Astrocyte of the hippocampus (primary cell): ENCODE measurements at regions not wholly inside any gene's neighbourhood (a gene's known extent, or its start where the extent isn't known, plus 50 kb on each side); places are given as distances from the start of the nearest gene placed in this dataset.

ENCODE experiments used
- DNase-seq: peaks from one replicate; pipeline ENCODE4 v3.0.0; 2011; ENCODE audit warnings: low read depth, low spot score

DNA sequence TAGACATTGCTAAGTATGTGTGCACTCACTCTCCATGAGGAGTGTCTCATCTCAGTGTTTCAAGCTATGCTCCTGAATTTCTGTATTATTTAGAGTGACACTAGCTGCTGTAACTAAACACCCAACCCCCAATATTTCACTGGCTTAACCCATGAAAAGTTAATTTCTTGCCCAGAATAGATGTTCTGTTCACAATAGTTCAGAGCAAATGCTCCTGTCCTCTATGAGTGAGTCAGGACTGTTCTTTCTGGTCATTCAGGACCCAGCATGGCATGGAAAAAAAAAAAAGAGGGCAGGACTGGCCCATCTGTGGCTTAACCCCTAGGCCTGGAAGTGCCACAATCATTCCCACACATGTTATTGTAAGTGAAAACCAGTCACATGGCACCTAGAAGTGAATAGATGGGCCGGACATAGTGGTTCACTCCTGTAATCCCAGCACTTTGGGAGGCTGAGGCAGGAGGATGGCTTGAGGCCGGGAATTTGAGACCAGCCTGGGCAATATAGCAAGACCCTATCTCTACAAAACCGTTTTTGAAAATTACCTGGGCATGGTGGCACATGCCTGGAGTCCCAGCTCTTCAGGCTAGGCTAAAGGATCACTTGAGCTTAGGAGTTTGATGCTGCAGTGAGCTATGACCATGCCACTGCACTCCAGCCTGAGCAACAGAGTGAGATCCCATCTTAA is 663.6 kb downstream of the IRS1 start:
- DNase-seq = no peak

DNA sequence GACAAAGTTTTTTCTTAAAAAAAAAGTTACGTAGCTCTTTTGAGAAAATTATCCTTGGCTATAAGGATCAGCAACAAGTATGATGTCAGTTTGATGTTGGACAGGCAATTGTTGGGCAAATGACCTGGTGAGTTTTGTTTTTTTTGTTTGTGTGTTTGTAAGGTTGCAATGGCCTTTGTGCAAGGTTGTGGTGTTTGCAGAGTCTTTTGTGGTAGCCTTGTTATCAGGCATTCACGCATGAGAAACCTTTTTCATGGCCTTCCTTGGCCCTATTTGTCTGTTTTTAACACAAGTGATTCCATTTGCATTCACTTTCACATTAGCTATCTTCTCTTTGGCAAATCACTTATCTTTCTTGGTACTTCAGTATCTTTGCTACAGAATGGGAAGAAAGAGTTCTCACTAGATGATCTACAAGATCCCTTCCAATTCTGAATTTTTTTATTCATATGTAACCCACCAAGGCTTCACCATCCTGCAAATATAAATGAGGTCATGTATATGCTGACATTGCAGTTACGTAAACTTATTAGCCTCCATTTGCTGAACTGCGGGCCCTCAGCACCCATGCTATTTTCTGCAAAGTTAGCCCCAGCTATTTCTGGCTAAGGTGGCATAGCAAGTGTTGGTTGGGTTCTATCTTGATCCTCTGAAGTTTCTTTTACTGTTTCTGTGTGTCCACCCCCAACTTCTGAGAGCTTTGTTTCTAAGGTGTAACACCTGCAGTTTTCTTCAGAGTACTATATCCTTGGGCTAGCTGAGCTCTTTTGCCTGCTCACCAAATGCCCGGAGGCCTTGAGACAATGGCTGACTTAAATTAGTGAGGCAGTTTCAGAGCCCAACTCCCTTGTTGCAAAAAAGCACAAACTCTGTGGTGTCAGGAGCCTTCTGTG is 667.1 kb downstream of the IRS1 start:
- DNase-seq = no peak

DNA sequence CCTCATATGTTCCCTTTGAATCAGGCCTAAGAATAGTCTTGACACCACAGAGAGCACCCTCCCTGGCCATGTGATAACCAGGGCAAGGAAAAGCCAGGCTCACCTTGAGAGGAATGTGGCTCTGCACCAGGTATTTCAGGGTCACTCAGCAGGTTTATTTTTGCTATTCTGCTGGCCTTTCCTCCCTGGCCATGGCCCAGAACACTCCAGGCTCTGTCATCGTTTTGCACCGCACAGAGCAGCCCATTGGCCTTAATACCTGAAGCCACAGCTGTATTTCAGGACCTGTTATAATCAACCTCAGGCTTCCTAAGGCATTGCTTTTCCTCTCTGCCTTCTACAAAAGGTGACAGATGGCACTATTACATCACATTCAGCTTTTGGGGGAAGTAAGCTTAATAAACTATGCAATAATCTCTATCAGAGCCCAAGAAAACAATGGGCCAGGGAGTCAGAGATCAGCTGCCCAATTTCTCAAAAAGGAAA is 668.3 kb downstream of the IRS1 start:
- DNase-seq = no peak

DNA sequence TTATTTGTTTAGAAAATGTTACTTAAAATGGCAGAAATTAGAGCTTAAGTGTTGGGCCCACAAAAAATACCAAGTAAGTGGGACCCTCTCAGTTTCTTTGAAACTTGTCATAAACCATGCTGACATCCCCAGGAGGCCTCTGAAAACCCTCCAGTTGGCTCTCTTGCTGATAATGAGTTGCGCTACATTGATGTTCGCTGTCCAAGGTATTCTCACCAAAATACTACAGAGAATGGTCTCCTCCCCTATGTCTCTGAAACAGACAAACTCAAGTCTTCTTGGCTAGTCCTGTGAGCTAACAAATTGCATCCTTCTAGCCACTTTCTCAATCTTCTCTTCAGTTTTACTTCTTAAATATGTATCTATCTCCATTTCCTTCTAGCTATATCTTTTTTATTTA is 669.4 kb downstream of the IRS1 start:
- peak; percentile 48 for DNase-seq

DNA sequence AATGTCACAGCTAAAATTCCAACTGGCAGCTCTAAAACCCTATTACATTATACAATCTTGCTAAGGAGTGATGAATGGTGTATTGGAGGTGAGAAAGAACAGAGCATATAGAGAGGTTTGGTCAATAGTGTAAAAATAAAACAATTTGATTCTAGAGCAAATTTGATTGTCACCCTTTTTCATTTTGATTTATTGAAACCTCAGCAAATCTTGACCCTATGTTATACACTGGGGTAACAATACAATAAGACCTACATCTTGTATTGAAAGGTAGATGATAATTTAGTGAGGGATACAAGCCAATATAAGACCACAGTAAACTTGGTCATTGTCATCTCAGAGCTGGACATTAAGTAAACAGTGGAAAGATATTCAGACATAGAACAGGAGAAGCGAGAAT is 671.9 kb downstream of the IRS1 start:
- DNase-seq = no peak

DNA sequence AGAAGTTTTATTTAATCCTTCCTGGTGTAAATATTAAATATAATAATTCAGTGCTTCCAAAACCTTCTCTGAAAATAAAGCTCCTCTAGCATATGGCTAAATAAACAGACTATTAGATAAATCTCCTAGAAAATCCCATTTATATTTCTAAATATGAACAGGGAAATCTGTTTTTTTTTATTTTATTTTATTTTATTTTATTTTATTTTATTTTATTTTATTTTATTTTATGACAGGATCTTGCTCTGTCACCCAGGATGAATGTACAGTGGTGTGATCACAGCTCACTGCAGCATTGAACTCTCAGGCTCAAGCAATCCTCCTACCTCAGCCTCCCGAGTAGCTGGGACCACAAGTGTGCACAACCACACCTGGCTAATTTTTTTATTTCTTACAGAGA is 673.5 kb downstream of the IRS1 start:
- DNase-seq = no peak

DNA sequence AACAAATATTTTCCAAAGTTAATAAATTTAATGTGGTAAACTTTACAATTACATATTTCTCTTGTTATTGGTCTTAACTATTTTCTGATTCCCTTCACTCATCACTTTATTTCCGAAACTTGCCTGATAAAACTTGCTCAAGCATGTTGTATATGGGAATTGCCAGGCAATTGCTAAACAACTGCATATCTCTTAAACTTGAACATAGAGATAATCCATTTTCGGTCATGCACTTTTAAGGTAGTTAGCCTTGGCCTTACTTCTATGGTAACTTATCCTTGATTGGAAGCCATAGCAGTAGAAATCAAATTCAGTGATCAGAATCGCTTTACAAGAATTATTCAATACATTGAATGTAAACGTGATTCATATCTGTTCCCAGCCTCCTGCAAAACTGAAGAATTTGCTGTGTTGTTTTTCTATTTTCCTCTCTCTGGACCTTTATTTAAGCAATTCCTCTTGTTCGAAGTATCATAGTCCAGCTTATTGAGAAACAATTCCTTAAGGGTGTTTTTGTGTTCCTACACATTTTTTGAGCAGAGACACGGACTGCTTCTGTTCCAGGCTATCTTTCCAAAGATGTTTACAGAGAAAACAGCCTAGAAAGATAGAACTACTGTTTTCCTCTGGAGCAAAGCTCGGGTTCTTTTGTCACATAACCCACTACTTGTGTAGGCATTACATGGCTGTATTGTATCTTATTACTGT is 674.3 kb downstream of the IRS1 start:
- no peak for DNase-seq

DNA sequence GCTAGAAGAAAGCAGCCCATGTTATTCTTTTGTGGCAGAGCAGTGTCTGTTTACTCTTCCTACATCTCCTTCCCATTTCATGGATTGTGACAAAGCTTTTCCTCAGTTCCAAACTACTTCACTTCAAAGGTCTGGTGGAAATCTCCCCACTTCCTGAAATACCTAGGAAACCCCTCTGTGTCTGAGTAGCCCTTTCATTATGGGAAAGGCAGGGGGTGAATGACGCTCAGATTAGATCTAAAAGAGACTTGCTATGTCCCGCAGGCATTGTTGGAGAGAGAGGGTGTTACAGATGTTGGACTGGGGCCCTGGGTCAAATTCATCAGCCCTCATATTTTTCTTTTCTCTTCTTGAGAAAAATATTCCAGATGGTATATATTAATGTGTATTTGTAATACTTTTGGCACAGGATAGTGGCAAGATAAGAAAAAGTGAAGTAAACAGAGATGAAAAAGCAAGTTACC is 675.0 kb downstream of the IRS1 start:
- no peak for DNase-seq

DNA sequence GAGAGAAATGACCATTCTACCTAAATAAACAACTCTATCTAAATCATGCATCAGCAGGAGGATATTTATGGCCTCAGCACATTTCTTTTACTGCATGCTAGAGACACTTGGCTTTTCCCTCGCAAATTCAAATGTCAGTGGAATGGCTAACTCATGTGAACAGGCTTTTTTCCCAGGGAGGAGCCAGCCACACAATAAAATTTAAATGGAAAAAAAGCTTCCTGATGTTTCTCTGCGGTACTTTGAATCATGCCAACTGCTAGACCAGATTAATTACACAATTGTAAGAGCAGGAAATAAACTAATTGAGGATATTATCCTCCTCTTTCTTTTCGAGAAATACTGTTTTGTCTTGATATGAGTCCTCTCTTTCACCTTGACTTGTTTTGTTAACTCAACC is 676.3 kb downstream of the IRS1 start:
- DNase-seq = no peak

DNA sequence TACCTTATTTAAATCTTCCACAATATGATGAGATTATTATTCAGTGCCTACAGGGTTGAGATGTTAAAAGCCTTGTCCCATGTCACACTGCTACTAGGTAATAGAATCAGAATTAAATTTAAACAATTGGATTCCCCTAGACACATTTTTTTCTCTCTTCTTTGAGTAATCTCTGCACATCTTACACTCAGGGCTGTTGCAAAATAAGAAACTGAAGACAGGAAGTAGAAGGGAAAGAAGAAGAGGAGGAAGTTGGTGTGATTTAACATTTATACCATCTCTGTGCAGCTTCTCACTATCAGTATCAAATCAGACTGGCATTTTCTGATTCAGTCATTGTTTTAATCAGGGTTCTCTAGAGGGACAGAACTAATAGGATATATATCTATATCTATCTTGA is 677.6 kb downstream of the IRS1 start:
- no peak for DNase-seq

DNA sequence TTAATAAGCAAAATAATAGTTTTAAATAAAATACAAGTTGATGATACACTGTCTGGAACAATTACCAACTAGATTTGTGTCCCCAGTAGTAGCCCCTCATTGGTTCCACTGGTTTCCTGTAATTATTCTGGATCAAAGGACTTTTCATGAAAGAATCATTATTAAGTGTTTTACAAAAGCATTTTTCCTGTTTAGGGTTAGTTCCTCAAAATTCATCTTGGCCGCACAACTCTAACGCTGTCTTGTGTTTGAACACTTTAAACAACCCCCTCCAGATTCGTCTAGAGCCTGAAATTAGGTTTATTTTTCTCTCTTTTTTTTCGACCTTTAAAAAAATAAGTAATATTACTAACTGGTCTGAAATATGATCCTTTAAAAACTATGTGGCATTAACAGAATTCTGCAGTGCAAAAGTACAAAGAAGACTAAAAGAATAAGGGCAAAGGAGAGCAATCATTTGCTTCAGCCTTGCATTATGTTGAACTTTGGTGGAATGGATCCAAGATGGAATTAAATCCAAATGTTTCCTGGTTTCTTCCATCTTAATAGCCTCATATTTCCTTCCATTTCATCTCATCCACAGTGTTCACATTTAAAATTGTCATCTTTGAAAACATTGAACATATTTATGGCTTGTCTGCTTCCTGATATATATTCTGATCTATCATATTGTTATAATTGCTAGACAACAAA is 678.4 kb downstream of the IRS1 start:
- DNase-seq = no peak

DNA sequence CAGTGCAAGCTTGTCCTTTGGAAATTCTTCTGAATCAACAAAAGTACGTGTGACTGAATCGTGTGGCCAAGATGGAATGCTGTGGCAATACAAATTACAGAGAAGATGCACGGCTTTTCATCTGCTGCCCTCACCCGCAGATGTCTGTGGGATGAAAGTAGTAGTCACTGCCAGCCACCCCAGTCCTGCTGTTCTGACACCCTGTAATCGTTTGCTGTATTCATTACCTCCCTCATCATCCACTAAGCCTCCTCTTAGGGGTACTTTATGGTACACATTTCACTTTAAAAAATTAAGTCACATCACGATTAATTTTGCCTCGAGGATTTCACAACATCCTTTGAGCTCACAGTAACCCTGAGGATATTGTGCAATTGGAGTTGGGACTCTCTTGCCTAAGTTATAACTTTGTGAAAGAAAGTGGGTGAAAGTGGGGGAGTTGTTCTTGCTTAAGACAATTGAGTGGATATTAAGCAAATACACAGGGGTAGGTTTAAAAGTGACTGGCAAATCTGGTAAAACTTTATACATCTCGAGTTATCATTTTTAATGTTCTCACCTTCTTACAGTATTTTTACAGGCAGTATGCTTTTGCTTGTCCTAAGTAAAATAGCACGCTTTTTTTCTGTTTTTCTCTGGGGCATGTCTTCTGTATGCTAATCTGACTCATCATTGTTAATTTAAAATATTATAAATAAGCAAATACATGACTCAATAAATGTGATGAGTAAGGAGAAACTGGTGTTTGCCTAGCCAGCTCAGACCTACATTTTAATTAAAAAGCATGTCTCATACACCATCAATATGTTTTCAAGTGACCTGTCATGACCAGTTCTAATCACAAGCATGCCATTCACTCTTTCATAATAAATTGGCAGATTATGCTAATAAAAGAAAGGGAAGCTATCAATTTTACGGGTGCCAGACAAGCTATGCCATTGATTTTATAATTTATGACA is 680.9 kb downstream of the IRS1 start:
- DNase-seq = peak; percentile 85

DNA sequence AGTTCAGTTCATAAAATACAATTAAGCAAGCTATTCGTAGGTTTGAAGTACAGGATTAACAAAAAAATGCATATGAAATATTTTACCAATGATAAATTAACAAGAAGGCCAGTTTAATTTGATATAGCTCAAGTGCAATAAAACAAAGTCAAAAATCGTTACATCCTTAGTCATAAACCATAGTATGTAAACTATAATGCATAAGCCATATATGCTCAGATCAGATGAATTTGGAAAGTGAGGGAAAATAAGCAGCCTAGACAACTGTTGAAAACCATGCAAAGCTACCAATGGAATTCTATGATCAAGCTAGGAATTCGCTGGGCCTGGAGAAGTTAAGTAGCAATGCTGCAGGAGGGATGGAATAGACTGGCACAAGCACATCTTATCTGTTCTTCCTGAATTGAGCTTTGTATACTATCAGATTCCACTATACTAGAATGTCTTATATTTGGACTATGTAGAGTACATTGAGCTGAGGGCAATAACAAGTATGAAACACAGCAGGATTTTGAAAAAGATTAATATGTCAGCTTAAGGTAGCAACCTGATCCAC is 682.0 kb downstream of the IRS1 start:
- DNase-seq = no peak

DNA sequence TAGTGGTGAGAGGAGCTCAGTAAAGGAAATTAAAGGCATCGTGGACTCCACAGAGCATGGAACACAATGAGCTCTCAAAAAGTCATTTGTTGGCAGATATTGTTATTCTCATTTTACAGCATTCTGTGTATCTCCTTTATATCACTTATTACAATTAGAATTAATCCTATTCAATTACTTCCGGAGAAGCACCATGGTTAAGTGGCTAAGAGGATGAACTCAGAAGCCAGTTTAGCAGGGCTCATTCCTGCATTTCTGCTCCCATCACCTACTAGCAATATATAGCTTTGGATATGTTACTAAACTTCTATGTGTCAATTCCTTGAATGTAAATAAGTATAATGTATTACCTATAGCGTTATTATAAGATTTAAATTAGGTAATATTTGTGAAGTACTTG is 683.3 kb downstream of the IRS1 start:
- no peak for DNase-seq

DNA sequence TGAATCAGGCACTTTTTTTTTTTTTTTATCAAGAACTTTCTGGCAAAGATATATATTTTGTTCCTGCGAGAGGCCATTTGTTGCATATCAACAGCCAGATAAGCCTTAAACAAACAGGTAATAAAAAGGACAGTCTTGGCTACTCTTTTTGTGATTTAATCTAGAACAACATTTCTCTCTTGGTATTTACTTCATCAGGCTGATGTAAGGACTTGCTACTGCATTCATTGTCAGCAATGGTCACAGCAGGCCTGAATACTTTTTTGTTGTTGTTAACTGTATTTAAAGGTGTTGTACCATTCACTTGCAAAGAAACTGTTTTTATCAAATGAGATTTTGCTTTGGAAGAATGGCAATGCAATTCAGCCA is 683.8 kb downstream of the IRS1 start:
- DNase-seq = peak; percentile 27

DNA sequence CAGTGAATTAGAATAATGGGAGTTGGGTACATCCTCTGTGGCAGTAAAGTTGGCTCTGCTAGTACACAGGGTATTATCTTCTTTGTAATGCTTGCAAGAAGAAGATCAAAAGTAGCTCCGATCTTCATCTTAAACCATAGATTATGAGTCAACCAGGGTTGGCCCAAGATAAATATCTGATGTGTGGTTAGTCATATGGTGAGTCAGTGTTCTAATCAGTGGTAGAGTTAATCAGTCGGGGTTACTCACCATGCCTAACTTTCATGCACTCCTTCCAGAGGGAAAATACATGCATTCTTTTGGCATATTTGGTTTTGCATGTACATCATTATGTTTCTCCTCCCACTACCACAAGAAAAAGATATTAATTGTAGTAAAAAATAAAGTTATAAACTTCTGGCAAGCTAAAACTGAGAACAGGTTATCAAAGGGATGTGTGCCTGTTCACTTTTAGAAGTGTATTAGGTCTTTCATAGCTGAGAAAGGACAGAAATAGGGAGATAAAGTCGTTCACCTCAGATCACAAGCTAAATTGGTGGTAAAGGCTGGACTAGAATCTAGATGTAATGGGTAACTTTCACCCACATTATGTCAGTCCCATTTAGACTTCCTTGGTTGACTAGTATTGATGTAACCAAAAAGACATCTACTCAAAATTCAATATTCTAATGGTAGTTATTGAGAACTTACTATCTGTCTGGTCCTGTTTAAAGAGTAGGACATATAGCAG is 684.4 kb downstream of the IRS1 start:
- peak; percentile 93 for DNase-seq

DNA sequence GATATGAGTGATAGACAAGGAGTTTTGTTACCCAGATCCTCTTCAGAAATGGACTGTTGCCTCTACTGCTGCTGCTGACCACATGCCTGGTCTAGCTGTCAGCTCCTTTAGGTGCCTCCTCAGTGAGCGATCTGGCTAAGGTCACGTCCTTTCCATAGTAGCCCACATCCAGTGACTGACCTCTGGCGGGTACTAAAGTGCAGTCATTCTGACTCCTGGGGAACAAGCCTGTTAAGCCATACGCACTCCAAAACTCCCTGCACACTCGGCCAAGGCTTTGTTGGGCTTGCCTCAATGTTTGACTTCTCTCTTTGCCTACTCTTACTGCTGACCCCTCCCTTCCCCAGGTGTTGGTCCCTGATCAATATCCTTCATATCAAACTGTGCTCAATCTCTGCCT is 685.2 kb downstream of the IRS1 start:
- DNase-seq = peak; percentile 20

DNA sequence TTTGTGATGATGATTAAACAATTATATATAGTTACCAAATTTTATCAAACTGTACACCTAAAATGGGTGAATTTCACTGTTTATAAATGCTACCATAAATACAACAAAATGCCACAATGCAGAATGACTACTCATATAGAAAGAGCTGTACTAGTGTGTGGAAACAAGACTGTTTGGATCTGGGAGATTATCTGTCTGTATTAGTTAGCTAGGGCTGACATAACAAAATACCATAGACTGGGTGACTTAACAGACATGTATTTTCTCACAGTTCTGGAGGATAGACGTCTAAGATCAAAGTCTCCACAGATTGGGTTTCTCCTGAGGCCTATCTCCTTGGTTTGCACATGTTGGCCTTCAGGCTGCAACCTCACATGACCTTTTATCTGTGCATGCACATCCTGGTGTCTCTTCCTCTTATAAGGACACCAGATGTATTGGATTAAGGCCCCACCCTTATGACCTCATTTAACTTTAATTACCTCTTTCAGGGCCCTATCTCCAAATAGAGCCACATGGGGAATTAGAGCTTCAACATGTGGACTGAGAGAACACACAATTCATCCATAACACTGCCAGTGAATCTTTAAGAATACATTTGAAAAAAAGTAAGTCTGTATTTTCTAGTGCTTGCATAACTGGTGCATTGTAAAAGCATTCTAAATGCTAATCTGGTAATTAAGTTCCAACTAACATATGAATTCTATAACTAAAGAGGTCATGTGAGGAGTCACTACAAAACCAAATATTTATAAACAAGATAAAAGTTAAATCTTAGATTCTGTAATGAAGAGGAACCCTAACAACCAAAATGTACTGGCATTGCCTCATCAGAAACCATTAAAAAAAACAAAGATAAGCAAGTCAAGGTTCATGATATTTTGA is 699.6 kb downstream of the NYAP2 start:
- no peak for DNase-seq

DNA sequence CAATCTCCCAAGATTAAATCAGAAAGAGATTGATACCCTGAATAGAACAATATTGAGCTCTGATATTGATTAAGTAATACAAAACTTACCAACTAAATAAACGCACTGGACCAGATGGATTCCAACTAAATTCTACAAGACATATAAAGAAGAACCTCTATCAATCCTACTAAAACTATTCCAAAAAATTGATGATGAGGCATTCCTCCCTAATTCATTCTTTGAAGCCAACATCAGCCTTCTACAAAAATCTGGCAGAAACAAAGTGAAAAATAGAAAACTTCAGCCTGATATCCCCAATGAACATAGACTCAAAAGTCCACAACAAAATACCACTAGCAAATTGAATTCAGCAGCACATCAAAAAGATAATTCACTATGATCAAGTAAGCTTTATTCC is 695.5 kb downstream of the NYAP2 start:
- no peak for DNase-seq
